Neural cell (in vitro differentiated cells): ENCODE measurements at regions not wholly inside any gene's neighbourhood (a gene's known extent, or its start where the extent isn't known, plus 50 kb on each side); places are given as distances from the start of the nearest gene placed in this dataset.

ENCODE experiments used
- H2AFZ ChIP-seq: fragments of 200-600, 300-800 bp; sonication (generic), shearing (Covaris generic); 2 replicates; pipeline ENCODE4 v1.6.0; 2014; ENCODE audit warnings: low read depth, mild to moderate bottlenecking, antibody characterized with exemption, low read length, moderate library complexity
- H3F3A ChIP-seq: fragments of 200-600 bp; shearing (Covaris generic); 2 replicates; pipeline ENCODE4 v1.6.1; 2016; ENCODE audit warnings: mild to moderate bottlenecking, moderate library complexity, mixed read lengths, antibody characterized with exemption, low read length; ENCODE audit not compliant: insufficient read depth, poor library complexity, severe bottlenecking
- H3K27ac ChIP-seq: fragments of 200-600, 300-800 bp; sonication (generic), shearing (Covaris generic); 2 replicates; pipeline ENCODE4 v1.5.1; 2014; ENCODE audit warnings: mild to moderate bottlenecking, low read length, moderate library complexity
- H3K27me3 ChIP-seq: fragments of 300-800, 200-600 bp; sonication (generic), shearing (Covaris generic); 2 replicates; pipeline ENCODE4 v1.6.0; 2014; ENCODE audit warnings: mild to moderate bottlenecking, low read depth, low read length, moderate library complexity; ENCODE audit not compliant: insufficient read depth
- H3K36me3 ChIP-seq: fragments of 300-800, 200-600 bp; sonication (generic), shearing (Covaris generic); 2 replicates; pipeline ENCODE4 v1.5.1; 2014; ENCODE audit warnings: mild to moderate bottlenecking, antibody characterized with exemption, low read length, moderate library complexity; ENCODE audit not compliant: insufficient read depth
- H3K4me2 ChIP-seq: fragments of 300-800, 200-600 bp; sonication (generic), shearing (Covaris generic); 2 replicates; pipeline ENCODE4 v1.6.0; 2014; ENCODE audit warnings: mild to moderate bottlenecking, low read length
- H3K4me3 ChIP-seq: fragments of 300-800, 200-600 bp; sonication (generic), shearing (Covaris generic); 2 replicates; pipeline ENCODE4 v1.5.1; 2014; ENCODE audit warnings: mild to moderate bottlenecking, low read length, moderate library complexity
- H3K79me2 ChIP-seq: fragments of 200-600 bp; shearing (Covaris generic); replicated peaks from 2 replicates; pipeline ENCODE4 v1.6.0; 2014; ENCODE audit warnings: mild to moderate bottlenecking, low read length, moderate library complexity; ENCODE audit not compliant: insufficient read depth
- H3K9ac ChIP-seq: fragments of 300-800, 200-600 bp; sonication (generic), shearing (Covaris generic); 2 replicates; pipeline ENCODE4 v1.6.1; 2016; ENCODE audit warnings: mild to moderate bottlenecking, low read length, mixed read lengths
- H3K9me2 ChIP-seq: fragments of 200-600 bp; shearing (Covaris generic); 2 replicates; pipeline ENCODE4 v1.6.1; 2016; ENCODE audit warnings: mild to moderate bottlenecking, low read length, mixed read lengths; ENCODE audit not compliant: insufficient read depth
- H3K9me3 ChIP-seq: fragments of 200-600, 300-800 bp; sonication (generic), shearing (Covaris generic); 2 replicates; pipeline ENCODE4 v1.6.1; 2016; ENCODE audit warnings: mild to moderate bottlenecking, mixed run types, low read length, moderate library complexity, mixed read lengths
- H4K20me1 ChIP-seq: fragments of 200-600 bp; shearing (Covaris generic); 2 replicates; pipeline ENCODE4 v1.6.1; 2016; ENCODE audit warnings: mild to moderate bottlenecking, mixed run types; ENCODE audit not compliant: insufficient read depth
- EP300 ChIP-seq: fragments of 450-650 bp; conservative IDR thresholded peaks from 2 replicates; pipeline ENCODE4 v1.6.1; 2014; ENCODE audit warnings: antibody characterized with exemption, mild to moderate bottlenecking, moderate library complexity; ENCODE audit not compliant: poor library complexity, severe bottlenecking
- EZH2 ChIP-seq: fragments of 200-600, 300-800 bp; shearing (Covaris generic), sonication (generic); IDR thresholded peaks from 2 replicates; pipeline ENCODE4 v1.6.1; 2014; ENCODE audit warnings: antibody characterized with exemption, low read length, borderline replicate concordance, mild to moderate bottlenecking; ENCODE audit not compliant: insufficient read depth, poor library complexity, severe bottlenecking
- MXI1 ChIP-seq: fragments of 450-650 bp; conservative IDR thresholded peaks from 2 replicates; pipeline ENCODE4 v1.6.1; 2014; ENCODE audit warnings: antibody characterized with exemption, mild to moderate bottlenecking; ENCODE audit not compliant: poor library complexity, severe bottlenecking
- POLR2AphosphoS5 ChIP-seq: IDR thresholded peaks from 2 replicates; pipeline ENCODE4 v1.6.1; 2012
- RAD21 ChIP-seq: fragments of 450-650 bp; conservative IDR thresholded peaks from 2 replicates; pipeline ENCODE4 v1.6.1; 2014; ENCODE audit warnings: antibody characterized with exemption, mild to moderate bottlenecking, moderate library complexity
- SMC3 ChIP-seq: fragments of 450-650 bp; conservative IDR thresholded peaks from 2 replicates; pipeline ENCODE4 v1.6.1; 2014; ENCODE audit warnings: antibody characterized with exemption, mild to moderate bottlenecking, moderate library complexity; ENCODE audit not compliant: poor library complexity
- TAF1 ChIP-seq: IDR thresholded peaks from 2 replicates; pipeline ENCODE4 v1.6.1; 2012; ENCODE audit warnings: low read depth
- TF ChIP-seq, protein P1 (sequence below): IDR thresholded peaks from 2 replicates; pipeline ENCODE4 v1.6.1; 2012; ENCODE audit warnings: borderline replicate concordance
- TF ChIP-seq, protein P2 (sequence below): fragments of 450-650 bp; IDR thresholded peaks from 2 replicates; pipeline ENCODE4 v1.5.1; 2014; ENCODE audit warnings: antibody characterized with exemption, mild to moderate bottlenecking, moderate library complexity; ENCODE audit not compliant: poor library complexity, severe bottlenecking

DNA sequence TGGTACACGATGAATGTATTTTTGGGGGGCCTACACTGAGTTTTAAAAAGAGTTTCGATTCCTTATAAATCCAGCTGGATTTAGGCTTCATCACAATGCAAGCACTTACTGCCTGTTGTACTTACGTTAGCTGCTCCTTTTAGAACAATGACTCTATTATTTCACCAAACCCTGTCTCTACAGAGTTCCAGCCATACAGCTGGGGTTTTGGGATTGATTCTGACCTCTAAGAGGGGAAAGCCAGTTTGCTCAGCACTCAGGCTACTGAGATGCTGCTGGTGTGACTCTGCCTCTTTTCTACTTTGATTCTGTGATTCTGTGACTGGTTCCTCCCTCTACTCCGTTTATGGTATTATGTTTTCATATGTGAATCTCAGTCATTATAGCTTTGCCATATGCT is 329.7 kb downstream of the ABCC12 start:
- Histone ChIP-seq H3K9ac (no peak overlapping the region), H3F3A (no peaks in the 10 kb centered on the region), H4K20me1 (no peaks in the 10 kb centered on the region), H2AFZ (no peak overlapping the region), H3K27ac (no peak overlapping the region), H3K9me2 (no peaks in the 10 kb centered on the region), H3K4me3 (no peak overlapping the region), H3K36me3 (no peaks in the 10 kb centered on the region), H3K79me2 (no peaks in the 10 kb centered on the region), H3K4me2 (no peak overlapping the region), H3K27me3 (no peaks in the 10 kb centered on the region), H3K9me3 (no peaks in the 10 kb centered on the region)
- no peak for TF ChIP-seq TAF1
- no peak for TF ChIP-seq RAD21
- no peak for TF ChIP-seq POLR2AphosphoS5
- TF ChIP-seq, protein P1, sequence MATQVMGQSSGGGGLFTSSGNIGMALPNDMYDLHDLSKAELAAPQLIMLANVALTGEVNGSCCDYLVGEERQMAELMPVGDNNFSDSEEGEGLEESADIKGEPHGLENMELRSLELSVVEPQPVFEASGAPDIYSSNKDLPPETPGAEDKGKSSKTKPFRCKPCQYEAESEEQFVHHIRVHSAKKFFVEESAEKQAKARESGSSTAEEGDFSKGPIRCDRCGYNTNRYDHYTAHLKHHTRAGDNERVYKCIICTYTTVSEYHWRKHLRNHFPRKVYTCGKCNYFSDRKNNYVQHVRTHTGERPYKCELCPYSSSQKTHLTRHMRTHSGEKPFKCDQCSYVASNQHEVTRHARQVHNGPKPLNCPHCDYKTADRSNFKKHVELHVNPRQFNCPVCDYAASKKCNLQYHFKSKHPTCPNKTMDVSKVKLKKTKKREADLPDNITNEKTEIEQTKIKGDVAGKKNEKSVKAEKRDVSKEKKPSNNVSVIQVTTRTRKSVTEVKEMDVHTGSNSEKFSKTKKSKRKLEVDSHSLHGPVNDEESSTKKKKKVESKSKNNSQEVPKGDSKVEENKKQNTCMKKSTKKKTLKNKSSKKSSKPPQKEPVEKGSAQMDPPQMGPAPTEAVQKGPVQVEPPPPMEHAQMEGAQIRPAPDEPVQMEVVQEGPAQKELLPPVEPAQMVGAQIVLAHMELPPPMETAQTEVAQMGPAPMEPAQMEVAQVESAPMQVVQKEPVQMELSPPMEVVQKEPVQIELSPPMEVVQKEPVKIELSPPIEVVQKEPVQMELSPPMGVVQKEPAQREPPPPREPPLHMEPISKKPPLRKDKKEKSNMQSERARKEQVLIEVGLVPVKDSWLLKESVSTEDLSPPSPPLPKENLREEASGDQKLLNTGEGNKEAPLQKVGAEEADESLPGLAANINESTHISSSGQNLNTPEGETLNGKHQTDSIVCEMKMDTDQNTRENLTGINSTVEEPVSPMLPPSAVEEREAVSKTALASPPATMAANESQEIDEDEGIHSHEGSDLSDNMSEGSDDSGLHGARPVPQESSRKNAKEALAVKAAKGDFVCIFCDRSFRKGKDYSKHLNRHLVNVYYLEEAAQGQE = no peak
- no peak for TF ChIP-seq EP300
- TF ChIP-seq, protein P2, sequence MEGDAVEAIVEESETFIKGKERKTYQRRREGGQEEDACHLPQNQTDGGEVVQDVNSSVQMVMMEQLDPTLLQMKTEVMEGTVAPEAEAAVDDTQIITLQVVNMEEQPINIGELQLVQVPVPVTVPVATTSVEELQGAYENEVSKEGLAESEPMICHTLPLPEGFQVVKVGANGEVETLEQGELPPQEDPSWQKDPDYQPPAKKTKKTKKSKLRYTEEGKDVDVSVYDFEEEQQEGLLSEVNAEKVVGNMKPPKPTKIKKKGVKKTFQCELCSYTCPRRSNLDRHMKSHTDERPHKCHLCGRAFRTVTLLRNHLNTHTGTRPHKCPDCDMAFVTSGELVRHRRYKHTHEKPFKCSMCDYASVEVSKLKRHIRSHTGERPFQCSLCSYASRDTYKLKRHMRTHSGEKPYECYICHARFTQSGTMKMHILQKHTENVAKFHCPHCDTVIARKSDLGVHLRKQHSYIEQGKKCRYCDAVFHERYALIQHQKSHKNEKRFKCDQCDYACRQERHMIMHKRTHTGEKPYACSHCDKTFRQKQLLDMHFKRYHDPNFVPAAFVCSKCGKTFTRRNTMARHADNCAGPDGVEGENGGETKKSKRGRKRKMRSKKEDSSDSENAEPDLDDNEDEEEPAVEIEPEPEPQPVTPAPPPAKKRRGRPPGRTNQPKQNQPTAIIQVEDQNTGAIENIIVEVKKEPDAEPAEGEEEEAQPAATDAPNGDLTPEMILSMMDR = no peak
- TF ChIP-seq EZH2 = no peak
- TF ChIP-seq MXI1 = no peak
- TF ChIP-seq SMC3 = no peak

DNA sequence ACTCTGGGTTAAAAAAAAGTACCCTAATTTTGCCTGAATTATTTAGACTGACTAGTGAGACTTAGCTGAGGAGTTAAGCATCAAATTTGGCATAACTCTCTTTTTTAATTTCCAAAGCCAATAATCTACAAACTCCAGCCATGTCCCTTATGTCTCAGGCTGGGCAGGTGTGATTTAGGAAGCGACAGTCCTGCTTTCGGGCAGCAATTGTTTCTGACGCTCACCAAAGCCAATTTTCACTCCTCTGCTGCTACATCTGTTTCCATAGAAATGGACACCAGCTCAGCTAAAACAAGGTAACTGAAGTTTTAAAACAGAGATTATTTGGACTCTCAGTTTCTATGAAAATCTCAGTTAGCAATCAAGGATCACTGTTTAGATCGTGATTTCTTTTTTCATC is 338.7 kb downstream of the ABCC12 start:
- Histone ChIP-seq H3F3A (no peaks in the 10 kb centered on the region), H3K36me3 (no peaks in the 10 kb centered on the region), H3K27me3 (no peaks in the 10 kb centered on the region), H3K4me3 (no peak overlapping the region), H3K27ac (no peak overlapping the region), H3K79me2 (no peaks in the 10 kb centered on the region), H3K9me3 (peaks cover 4% of the 10 kb centered on the region), H4K20me1 (no peaks in the 10 kb centered on the region), H3K4me2 (no peak overlapping the region), H3K9me2 (no peaks in the 10 kb centered on the region), H3K9ac (no peak overlapping the region), H2AFZ (no peak overlapping the region)
- no peak for TF ChIP-seq EZH2
- TF ChIP-seq SMC3 = no peak
- TF ChIP-seq POLR2AphosphoS5 = no peak
- TF ChIP-seq RAD21 = no peak
- TF ChIP-seq, protein P1 = no peak
- TF ChIP-seq MXI1 = no peak
- TF ChIP-seq TAF1 = no peak
